Spleen (tissue), 7 donors: ENCODE measurements at regions not wholly inside any gene's neighbourhood (a gene's known extent, or its start where the extent isn't known, plus 50 kb on each side); places are given as distances from the start of the nearest gene placed in this dataset.
"Not testable (repeated sequence)": the region's sequence is repeated elsewhere in the genome, so short reads cannot be mapped to it uniquely, and the experiment has no call there.

Source experiments
- CTCF ChIP-seq, 11 experiments: fragments of 200-600 bp in 7 of 11; fragments of 450-650 bp in 4 of 11; sonication (generic) in 4 of 11; IDR thresholded peaks in 8 of 11; conservative IDR thresholded peaks in 3 of 11; 1 replicate in 7 of 11; 2 replicates in 4 of 11; pipeline versions ENCODE4 v1.4.0 to v1.8.0; 2016 to 2021; ENCODE audit warnings: antibody characterized with exemption in 11 of 11, inconsistent platforms in 4 of 11, mild to moderate bottlenecking in 1 of 11
- POLR2A ChIP-seq, 3 donors: fragments of 450-650 bp; IDR thresholded peaks; one replicate each; pipeline ENCODE4 v1.5.1; 2017; ENCODE audit warnings: antibody characterized with exemption in 3 of 3, mild to moderate bottlenecking in 1 of 3
- POLR2AphosphoS5 ChIP-seq, 3 donors: sonication (generic); formaldehyde crosslinking; IDR thresholded peaks; one replicate each; pipeline ENCODE4 v1.5.1; 2017; ENCODE audit warnings: antibody characterized with exemption in 3 of 3
- donor health status: DM: no; HTN: no; CAD: no; lungs with moderate emphysema.
- donor health status: DM: no; HTN: no; CAD: no.
- donor health status: DM: no; HTN: no; CAD: no.

- not testable (repeated sequence) for TF ChIP-seq CTCF (IDR thresholded peaks at IDR 0.05 in 8 of 11, conservative IDR thresholded peaks at IDR 0.05 in 3 of 11); POLR2A (IDR thresholded peaks at IDR 0.05); POLR2AphosphoS5 (IDR thresholded peaks at IDR 0.05)
Observed at GRCh38 chr15:32508081-32508480, 52.6 kb upstream of the GOLGA8O start.
